ENCODE measurements at regions not wholly inside any gene's neighbourhood (a gene's known extent, or its start where the extent isn't known, plus 50 kb on each side); places are given as distances from the start of the nearest gene placed in this dataset.

- in situ Hi-C loops (cut with HindIII; ENCODE audit: low sequenced_read_pairs), result no loop called here
- DNase-seq (ENCODE audit: low read depth), result no peak
- no peak for TF ChIP-seq CTCF (IDR thresholded peaks at IDR 0.05; ENCODE audit: low read depth, low read length, missing control alignments)
- H3K4me3 ChIP-seq (ENCODE audit: low read depth, low read length), result no peak overlapping the region
These were observed 227.0 kb downstream of the DTHD1 start for GRCh38 chr4:36508394-36508793.

DNA sequence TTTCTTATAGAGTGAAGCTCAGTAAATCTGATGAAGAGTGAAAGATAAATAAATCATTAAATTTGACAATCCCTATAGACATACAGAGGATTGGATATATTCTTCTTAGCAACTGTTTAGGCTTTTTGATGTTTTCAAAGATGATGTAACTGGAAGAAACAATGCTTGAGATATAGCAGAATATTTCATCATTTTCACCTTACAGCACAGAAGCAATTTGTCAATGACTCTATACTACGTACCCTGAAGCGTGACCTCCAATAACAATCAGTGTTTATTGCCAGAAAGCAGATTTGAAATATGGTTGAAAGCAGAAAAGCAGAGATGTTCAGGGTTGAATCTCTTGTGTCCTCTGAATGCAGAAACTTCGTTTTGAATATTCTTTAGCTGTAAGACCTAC is 228.4 kb downstream of the DTHD1 start:
- DNase-seq (ENCODE audit: low read depth), result no peak
- no peak for TF ChIP-seq CTCF (IDR thresholded peaks at IDR 0.05; ENCODE audit: low read depth, low read length, missing control alignments)
- no peak overlapping the region for H3K4me3 ChIP-seq (ENCODE audit: low read depth, low read length)
- in situ Hi-C loops (cut with HindIII; ENCODE audit: low sequenced_read_pairs), result no loop called here

- in situ Hi-C loops (cut with HindIII; ENCODE audit: low sequenced_read_pairs), result no loop called here
- no peak for TF ChIP-seq CTCF (IDR thresholded peaks at IDR 0.05; ENCODE audit: low read depth, low read length, missing control alignments)
- no peak for DNase-seq (ENCODE audit: low read depth)
- no peak overlapping the region for H3K4me3 ChIP-seq (ENCODE audit: low read depth, low read length)
These were observed 230.4 kb downstream of the DTHD1 start for GRCh38 chr4:36511785-36512184.

GRCh38 chr4:36516522-36517095 is 235.2 kb downstream of the DTHD1 start:
- no peak overlapping the region for H3K4me3 ChIP-seq (ENCODE audit: low read depth, low read length)
- no peak for TF ChIP-seq CTCF (IDR thresholded peaks at IDR 0.05; ENCODE audit: low read depth, low read length, missing control alignments)

DNA sequence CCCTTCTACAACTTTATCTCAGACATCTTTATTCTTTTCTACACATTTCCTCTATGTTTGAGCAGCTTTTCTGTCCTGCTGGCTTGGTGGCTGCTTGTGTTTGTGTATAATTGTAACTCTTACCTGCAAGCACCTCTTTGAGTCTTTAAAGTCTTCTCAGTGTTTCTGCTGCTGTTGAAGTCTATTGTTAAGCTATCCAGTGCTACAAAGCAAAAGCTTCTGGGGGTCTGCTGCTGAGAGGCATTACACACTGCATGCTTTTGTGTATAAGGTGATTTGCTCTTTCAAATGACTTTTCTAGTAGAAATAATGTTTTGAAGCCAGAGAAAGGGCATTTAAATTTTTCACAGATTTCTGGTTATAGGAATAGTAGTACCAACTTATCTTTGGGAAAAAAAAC is 241.8 kb downstream of the DTHD1 start:
- in situ Hi-C loops (cut with HindIII; ENCODE audit: low sequenced_read_pairs), result no loop called here
- no peak overlapping the region for H3K4me3 ChIP-seq (ENCODE audit: low read depth, low read length)
- TF ChIP-seq CTCF (IDR thresholded peaks at IDR 0.05; ENCODE audit: low read depth, low read length, missing control alignments), result no peak
- DNase-seq (ENCODE audit: low read depth), result no peak

More at GRCh38 chr4:36516522-36517095, 235.2 kb downstream of the DTHD1 start:
- in situ Hi-C loops (cut with HindIII; ENCODE audit: low sequenced_read_pairs), result no loop called here
- DNase-seq (ENCODE audit: low read depth), result no peak

DNA sequence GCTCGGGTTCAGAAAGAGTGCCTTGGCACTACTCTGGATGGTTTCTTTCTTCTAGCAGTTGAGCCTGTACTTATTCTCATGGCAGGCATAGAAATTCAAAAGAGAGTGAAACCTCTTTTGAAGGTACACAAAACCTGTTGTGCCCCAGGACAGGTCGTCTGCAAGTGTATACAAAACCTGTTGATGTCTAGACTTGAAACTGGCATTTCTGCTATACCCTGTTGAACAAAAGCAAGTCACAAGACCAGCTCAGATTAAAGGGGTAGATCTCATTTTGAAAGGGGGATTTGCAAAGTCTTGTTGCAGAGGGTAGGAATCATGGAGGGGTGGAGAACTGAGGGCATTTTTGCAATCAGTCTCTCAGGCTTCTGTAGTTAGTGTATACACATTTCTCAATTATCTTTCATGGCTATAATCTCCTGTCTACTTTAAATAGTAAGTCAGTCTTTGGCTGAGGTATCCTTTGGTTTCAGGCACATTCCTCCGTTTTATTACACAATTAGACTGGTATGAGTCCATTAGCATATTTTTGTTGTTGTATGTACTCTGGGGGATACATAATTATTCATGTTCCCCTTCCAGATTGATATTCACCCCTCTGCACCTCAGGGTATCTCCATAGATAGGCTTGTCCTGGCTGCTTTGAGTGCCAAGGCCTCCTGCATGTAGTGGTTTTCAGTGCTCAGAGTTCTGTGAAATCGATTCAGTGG is 251.4 kb downstream of the DTHD1 start:
- DNase-seq (ENCODE audit: low read depth), result peak; percentile 44
- in situ Hi-C loops (cut with HindIII; ENCODE audit: low sequenced_read_pairs), result no loop called here
- H3K4me3 ChIP-seq (ENCODE audit: low read depth, low read length), result no peak overlapping the region
- TF ChIP-seq CTCF (IDR thresholded peaks at IDR 0.05; ENCODE audit: low read depth, low read length, missing control alignments), result no peak
